Chondrocyte (in vitro differentiated cells): ENCODE measurements at regions not wholly inside any gene's neighbourhood (a gene's known extent, or its start where the extent isn't known, plus 50 kb on each side); places are given as distances from the start of the nearest gene placed in this dataset.

Experiments
- DNase-seq: peaks from one replicate; pipeline ENCODE4 v3.0.0; 2021; ENCODE audit warnings: mixed read lengths, low spot score
- H3K27ac Mint-ChIP-seq: one replicate; pipeline ENCODE4 v1.8.0; 2021; ENCODE audit warnings: mild to moderate bottlenecking, moderate library complexity, mixed read lengths; ENCODE audit not compliant: unreplicated experiment
- H3K27me3 Mint-ChIP-seq: 2 replicates; pipeline ENCODE4 v1.8.0; 2021; ENCODE audit warnings: low read depth, mixed read lengths
- H3K36me3 Mint-ChIP-seq: 2 replicates; pipeline ENCODE4 v1.8.0; 2021; ENCODE audit warnings: low read depth, mixed read lengths
- H3K4me1 Mint-ChIP-seq: 2 replicates; pipeline ENCODE4 v1.8.0; 2021; ENCODE audit warnings: low read depth, mild to moderate bottlenecking, mixed read lengths
- H3K4me3 Mint-ChIP-seq: one replicate; pipeline ENCODE4 v1.8.0; 2021; ENCODE audit warnings: mild to moderate bottlenecking, moderate library complexity, mixed read lengths; ENCODE audit not compliant: unreplicated experiment
- H3K9me3 Mint-ChIP-seq: 2 replicates; pipeline ENCODE4 v1.8.0; 2021; ENCODE audit warnings: low read depth, mixed read lengths
- CTCF ChIP-seq: fragments of 200-600 bp; sonication (generic); IDR thresholded peaks from 2 replicates; pipeline ENCODE4 v1.5.0; 2021; ENCODE audit warnings: antibody characterized with exemption, mild to moderate bottlenecking, moderate library complexity

GRCh38 chrX:39425124-39425806, 624.0 kb downstream of the MID1IP1 start:
- H3K27me3 Mint-ChIP-seq: no peaks in the 10 kb centered on the region
- H3K9me3 Mint-ChIP-seq: peaks cover 2% of the 10 kb centered on the region
- H3K4me3 Mint-ChIP-seq: no peak overlapping the region
- peaks cover 6% of the 10 kb centered on the region for H3K4me1 Mint-ChIP-seq
- TF ChIP-seq CTCF: no peak
- no peaks in the 10 kb centered on the region for H3K36me3 Mint-ChIP-seq
- DNase-seq: no peak
- H3K27ac Mint-ChIP-seq: no peak overlapping the region

DNA sequence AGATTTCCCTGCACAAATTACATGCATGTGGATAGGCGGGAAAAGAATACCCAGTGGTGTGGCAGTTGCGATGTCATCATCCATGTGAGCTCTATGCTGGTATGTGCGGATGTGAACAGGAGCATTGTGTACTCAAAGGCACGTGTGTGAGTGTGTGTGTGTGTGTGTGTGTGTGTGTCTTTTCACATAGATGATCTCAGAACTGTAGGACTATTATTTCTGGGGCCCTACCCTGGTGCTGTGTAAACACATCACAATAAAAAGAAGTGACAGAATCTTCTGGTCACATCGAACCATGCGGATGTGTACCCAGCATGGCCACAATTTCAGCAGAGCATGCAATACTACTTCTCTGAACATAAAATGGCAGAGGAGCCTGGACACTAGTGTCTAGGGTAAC, 624.8 kb downstream of the MID1IP1 start:
- DNase-seq: no peak
- peaks cover 2% of the 10 kb centered on the region for H3K9me3 Mint-ChIP-seq
- H3K4me1 Mint-ChIP-seq: peaks cover 6% of the 10 kb centered on the region
- no peaks in the 10 kb centered on the region for H3K27me3 Mint-ChIP-seq
- no peak overlapping the region for H3K27ac Mint-ChIP-seq
- H3K4me3 Mint-ChIP-seq: no peak overlapping the region
- no peak for TF ChIP-seq CTCF
- H3K36me3 Mint-ChIP-seq: no peaks in the 10 kb centered on the region

GRCh38 chrX:39427492-39427891, 626.2 kb downstream of the MID1IP1 start:
- DNase-seq: no peak
- peaks cover 6% of the 10 kb centered on the region for H3K4me1 Mint-ChIP-seq

GRCh38 chrX:39427906-39428305, 626.6 kb downstream of the MID1IP1 start:
- H3K27me3 Mint-ChIP-seq: peaks cover 2% of the 10 kb centered on the region
- H3K4me1 Mint-ChIP-seq: peaks cover 6% of the 10 kb centered on the region
- H3K36me3 Mint-ChIP-seq: no peaks in the 10 kb centered on the region
- DNase-seq: no peak
- no peak overlapping the region for H3K4me3 Mint-ChIP-seq
- no peak overlapping the region for H3K27ac Mint-ChIP-seq
- TF ChIP-seq CTCF: no peak
- peaks cover 2% of the 10 kb centered on the region for H3K9me3 Mint-ChIP-seq

More at GRCh38 chrX:39427492-39427891, 626.2 kb downstream of the MID1IP1 start:
- no peak overlapping the region for H3K4me3 Mint-ChIP-seq
- H3K36me3 Mint-ChIP-seq: no peaks in the 10 kb centered on the region
- H3K27ac Mint-ChIP-seq: no peak overlapping the region
- TF ChIP-seq CTCF: no peak
- peaks cover 2% of the 10 kb centered on the region for H3K27me3 Mint-ChIP-seq
- peaks cover 2% of the 10 kb centered on the region for H3K9me3 Mint-ChIP-seq

DNA sequence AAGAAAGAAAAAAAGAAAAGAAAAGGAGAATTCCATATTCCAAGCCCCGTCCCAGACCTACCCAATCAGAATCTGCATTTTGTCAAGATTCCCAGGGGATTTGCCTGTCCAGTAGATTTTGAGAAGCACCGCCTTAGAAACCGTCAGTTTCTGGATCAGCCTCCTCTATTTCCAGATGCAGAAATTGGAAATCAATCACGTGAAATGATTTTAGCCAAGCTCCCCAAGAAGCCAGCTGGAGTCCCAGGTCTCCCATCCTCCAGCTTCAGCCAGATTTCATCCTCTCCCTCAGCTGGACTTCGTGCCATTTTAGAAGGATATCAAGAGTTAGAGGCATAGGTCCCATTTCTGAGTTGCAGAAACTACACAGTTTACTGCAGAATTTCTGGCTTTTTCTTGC, 629.3 kb downstream of the MID1IP1 start:
- Mint-ChIP-seq H3K4me1 (peaks cover 6% of the 10 kb centered on the region), H3K27ac (no peak overlapping the region), H3K36me3 (no peaks in the 10 kb centered on the region), H3K27me3 (peaks cover 2% of the 10 kb centered on the region), H3K4me3 (no peak overlapping the region), H3K9me3 (peaks cover 2% of the 10 kb centered on the region)
- no peak for DNase-seq
- no peak for TF ChIP-seq CTCF
